ENCODE measurements at regions not wholly inside any gene's neighbourhood (a gene's known extent, or its start where the extent isn't known, plus 50 kb on each side); places are given as distances from the start of the nearest gene placed in this dataset.

DNA sequence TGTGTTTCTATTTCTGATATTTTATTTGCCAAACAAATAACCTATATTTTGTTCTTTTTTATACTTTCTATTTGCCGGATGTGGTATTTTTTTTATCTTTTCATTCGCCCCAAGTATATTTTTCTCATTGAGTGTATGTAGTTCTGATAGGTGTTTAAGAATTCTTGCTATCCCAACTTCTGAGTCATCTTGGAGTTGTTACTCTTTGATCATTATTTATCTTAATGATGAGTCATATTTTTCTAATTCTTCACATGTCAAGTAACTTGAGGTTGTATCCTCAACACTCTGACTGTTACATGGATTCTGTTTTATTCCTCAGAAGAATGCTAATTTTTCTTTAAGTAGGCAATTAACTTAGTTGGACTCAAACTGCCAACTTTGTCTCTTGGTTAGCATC lies 498.1 kb downstream of the TLE1 start:
- no peak for DNase-seq
- in situ Hi-C loops (cut with HindIII; ENCODE audit: low pct_ligation_motif_present, low pct_unique_long_range_greater_than_20kb, low sequenced_read_pairs), result no loop called here

DNA sequence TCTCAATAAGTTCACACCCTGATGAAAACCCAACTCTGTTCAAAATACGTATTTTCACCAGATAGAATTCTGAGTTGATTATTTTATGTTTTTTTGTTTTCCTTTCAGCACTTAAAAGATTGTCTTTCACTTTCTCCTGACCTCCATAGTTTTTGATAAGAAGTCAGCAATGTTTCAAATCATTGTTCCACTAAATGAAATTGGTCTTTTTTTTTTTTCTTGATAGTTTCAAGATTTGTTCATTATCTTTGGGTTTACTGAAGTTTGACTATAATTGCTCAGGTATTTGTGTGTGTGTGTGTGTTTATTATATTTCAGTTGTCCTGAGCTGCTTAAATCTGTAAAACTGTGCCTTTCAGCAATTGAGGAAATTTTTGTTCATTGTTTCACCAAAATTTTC lies 498.7 kb downstream of the TLE1 start:
- in situ Hi-C loops (cut with HindIII; ENCODE audit: low pct_ligation_motif_present, low pct_unique_long_range_greater_than_20kb, low sequenced_read_pairs), result no loop called here
- no peak for DNase-seq

DNA sequence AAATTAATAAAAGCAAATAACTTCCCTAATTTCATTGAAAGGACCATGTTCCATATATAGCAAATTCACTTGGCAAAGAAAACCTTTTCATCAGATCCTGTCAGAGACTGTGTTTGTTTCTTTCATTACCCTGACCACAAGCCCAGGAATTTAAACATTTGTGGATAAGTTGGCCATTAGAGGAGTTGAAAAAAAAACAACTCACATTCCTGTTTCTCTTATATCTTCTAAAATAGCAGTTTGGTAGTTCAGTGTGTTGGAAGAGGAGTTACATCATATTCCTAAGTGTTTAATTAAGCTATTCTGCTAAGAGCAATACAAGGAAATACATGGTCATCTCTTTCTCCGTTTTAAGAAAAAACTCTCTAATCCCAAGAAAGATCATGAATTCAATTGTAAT lies 505.6 kb downstream of the TLE1 start:
- no peak for DNase-seq
- in situ Hi-C loops (cut with HindIII; ENCODE audit: low pct_ligation_motif_present, low pct_unique_long_range_greater_than_20kb, low sequenced_read_pairs), result no loop called here

DNA sequence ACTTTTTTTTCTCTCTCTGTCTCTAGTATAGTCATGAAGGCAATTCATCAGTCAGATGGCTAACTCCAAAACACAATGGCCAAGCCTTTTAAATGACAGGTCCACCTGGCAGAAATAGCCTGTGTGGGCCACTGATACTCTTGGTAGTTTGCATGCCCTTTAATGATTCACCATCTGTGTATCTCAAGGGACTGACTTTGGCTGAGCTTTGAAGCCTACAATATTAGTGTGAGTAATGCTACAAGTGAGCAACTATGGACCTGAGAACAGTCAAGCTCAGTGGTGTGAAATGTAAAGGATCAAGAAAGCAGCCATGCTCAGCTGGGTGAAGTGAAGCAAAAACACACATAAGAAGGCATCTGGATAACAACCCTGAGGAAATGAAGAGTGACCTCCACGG lies 506.9 kb downstream of the TLE1 start:
- DNase-seq, result peak; percentile 45
- in situ Hi-C loops (cut with HindIII; ENCODE audit: low pct_ligation_motif_present, low pct_unique_long_range_greater_than_20kb, low sequenced_read_pairs), result no loop called here

DNA sequence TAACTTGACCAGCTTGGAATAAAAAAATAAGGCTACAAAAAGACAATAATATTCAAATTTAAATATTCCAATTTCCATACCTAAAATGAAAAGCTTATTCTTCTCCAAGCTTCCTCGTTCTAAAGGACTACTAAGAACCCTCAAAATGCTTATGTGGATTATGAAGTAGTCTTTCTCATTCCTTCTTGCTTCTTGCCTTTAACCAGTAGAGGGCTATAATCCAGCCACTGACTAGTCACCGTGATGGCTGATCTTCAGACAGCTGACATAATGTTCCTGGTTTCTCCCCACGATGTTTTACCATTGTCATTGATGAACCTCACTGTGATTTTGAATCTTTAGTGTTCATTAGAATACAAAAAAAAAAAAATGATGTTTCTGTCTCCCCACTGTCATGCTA lies 515.3 kb downstream of the TLE1 start:
- DNase-seq, result peak; percentile 1
- in situ Hi-C loops (cut with HindIII; ENCODE audit: low pct_ligation_motif_present, low pct_unique_long_range_greater_than_20kb, low sequenced_read_pairs), result no loop called here

DNA sequence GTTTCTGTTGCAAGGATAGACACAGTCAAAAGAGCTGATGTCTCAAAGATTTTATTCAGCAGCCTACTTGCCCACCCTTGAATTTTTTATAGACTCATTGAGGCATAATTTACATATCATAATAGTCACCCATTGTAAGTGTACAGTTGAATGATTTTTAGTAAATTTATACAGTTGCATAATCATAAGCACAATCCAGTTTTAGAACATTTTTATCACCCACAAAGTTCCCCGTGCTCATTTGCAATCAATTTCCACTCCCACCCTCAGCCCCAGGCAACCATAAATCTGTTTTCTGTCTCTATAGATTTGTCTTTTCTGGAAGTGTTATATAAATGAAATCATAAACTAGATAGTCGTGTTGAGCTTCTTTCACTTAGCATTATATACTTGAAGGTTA lies 517.7 kb downstream of the TLE1 start:
- DNase-seq, result no peak
- in situ Hi-C loops (cut with HindIII; ENCODE audit: low pct_ligation_motif_present, low pct_unique_long_range_greater_than_20kb, low sequenced_read_pairs), result no loop called here

DNA sequence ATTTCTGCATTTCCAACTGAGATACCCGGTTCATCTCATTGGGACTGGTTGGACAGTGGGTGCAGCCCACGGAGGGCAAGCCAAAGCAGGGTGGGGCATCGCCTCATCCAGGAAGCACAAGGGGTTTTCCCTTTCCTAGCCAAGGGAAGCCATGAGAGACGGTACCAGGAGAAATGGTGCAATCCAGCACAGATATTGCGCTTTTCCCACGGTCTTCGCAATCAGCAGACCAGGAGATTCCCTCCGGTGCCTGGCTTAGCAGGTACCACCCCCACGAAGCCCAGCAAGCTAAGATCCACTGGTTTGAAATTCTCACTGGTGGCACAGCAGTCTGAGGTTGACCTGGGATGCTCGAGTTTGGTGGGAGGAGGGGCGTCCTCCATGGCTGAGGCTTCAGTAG lies 527.0 kb downstream of the TLE1 start:
- in situ Hi-C loops (cut with HindIII; ENCODE audit: low pct_ligation_motif_present, low pct_unique_long_range_greater_than_20kb, low sequenced_read_pairs), result no loop called here

DNA sequence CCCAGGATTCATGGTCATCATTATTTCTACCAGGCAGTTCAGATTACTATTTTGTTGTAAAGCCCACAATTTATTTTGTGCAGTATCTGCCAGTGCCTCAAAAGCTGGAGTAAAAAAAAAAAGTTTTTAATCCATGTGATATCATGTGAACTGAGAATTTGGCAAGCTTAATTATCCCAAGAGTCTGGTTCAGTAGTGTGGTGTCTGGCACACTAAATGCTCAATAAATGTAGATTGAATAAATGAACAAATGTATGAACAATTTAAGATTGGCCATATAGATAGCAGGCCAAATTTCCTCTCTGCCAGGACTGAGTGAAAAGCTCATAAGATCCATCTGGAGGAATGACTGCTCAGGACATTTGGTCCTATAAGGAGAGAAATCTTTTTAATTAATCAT lies 533.0 kb downstream of the TLE1 start:
- no peak for DNase-seq
- in situ Hi-C loops (cut with HindIII; ENCODE audit: low pct_ligation_motif_present, low pct_unique_long_range_greater_than_20kb, low sequenced_read_pairs), result no loop called here

More for the DNA sequence above, 527.0 kb downstream of the TLE1 start:
- DNase-seq, result no peak

DNA sequence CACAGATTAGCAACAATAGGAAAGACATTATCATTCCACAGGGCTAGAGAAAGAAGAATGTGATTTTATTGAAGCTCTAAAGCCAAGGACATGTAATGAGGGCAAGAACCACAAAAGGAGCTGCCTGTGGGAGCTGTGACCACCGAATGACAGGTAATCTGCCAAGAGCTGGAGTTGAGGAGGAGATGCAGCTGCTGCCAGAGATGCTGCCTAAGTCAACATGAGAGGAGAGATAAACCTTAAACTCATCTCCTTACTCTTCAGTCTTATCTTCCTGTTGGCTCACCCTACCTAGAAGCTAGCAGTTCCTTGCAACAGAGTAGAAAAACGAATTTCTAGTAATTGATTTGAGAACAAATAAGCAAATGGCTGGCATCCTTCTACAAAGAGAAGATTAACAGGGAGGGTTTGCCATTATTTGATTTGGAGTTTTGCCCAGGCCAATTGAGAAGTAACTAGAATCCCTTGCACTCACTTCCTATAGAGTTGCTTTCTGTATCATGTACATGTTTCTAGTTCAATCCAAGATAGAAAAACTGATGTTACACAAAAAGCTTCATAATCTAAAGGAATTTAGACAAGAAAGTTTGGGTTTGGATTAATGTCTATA lies 539.2 kb downstream of the TLE1 start:
- in situ Hi-C loops (cut with HindIII; ENCODE audit: low pct_ligation_motif_present, low pct_unique_long_range_greater_than_20kb, low sequenced_read_pairs), result no loop called here
- no peak for DNase-seq

DNA sequence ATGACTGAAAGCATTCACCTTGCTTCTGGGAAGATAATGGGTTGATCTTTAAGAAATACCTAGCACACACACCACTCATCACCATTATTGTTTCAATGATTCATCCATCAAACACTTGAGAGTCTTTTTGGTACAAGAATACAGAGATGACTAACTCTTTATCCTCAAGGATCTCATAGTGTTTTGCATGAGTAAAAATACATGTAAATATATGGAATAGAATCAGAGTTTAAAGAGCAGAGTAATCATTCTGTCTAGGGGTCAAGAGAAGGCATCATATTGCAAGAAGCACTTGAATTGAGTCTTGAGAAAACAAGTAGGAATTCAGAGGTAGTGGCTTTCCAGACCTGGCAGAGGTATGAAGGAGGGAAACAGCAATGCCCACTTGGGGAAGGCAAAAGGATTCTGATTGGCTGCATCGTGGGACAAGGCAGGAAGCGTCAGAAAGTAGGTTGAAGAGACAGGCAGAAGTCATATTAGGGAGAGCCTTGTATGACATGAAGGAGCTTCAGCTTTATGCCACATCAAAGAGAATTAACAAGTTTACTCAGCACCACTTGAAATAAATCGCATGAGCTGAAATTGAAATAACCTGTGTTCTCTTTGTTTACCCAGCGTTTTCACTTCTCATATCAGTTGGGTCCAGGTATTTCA lies 542.5 kb downstream of the TLE1 start:
- DNase-seq, result no peak
- in situ Hi-C loops (cut with HindIII; ENCODE audit: low pct_ligation_motif_present, low pct_unique_long_range_greater_than_20kb, low sequenced_read_pairs), result no loop called here

DNA sequence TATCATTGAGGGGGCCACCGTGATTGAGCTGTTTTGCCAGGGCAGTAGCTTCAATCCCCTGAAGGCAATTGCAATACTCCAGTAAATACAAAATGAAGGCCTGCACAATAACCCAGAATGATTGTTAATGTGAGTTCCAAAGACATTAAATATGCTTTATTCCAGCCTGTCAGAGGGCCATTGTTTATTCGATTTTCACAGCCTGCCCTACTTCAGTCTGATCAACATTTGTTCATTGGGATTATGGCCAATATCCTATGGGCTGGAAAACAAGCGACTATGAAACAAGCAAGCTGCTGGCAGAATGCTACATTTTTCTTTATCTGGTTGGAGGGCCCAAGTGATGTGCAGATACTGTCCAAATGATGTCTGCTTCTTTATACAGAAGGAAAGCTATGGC lies 543.1 kb downstream of the TLE1 start:
- DNase-seq, result no peak
- in situ Hi-C loops (cut with HindIII; ENCODE audit: low pct_ligation_motif_present, low pct_unique_long_range_greater_than_20kb, low sequenced_read_pairs), result no loop called here

DNA sequence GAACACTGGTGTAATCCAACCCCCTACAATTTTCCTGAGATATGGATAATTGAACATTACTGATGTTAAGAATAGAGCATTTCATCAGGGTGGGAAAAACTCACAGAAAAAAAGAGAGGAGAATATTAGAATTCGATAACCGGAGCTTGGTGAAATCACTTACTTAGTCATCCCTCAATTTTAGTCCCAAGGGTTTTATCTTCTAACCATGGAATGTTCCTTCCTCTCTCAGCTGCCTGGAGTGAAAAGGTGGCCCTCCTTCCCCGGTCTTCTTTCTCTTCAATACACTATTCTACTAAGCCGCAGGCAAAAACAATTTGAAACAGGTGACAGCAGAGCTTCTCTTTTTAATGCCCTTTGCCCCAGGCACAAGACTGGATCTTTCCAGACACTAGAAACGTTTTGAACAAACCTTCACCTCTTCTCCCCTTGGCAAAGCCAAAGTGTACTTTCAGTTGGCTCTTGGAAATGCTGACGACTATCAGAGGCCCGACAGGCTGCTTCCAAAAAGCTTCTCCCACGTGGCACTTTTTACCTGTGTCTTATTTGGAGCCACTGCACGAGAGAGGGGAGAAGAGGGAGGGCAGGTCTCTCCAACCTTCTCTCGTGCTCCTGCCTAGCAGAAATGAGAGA lies 543.9 kb downstream of the TLE1 start:
- no peak for DNase-seq
- in situ Hi-C loops (cut with HindIII; ENCODE audit: low pct_ligation_motif_present, low pct_unique_long_range_greater_than_20kb, low sequenced_read_pairs), result no loop called here

DNA sequence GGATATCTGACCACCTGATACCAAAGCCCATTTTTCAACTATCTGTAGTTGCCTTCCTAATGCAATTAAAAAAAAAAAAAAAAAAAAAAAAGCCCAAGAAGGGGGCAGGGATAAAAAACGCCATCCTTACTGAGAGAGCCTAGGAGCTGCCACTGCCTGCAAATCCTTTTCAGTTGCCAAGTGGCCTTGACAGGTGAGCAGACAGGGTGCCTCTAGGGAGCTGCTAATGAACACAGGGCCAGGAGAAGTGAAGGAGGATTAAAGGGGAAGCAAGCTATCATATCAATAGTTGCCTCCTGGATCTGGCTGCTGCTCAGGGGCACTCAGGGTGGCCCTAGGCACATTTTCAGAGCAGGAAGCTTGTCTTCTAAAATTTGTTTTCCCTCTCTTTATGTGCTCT lies 547.4 kb downstream of the TLE1 start:
- no peak for DNase-seq
- in situ Hi-C loops (cut with HindIII; ENCODE audit: low pct_ligation_motif_present, low pct_unique_long_range_greater_than_20kb, low sequenced_read_pairs), result no loop called here

DNA sequence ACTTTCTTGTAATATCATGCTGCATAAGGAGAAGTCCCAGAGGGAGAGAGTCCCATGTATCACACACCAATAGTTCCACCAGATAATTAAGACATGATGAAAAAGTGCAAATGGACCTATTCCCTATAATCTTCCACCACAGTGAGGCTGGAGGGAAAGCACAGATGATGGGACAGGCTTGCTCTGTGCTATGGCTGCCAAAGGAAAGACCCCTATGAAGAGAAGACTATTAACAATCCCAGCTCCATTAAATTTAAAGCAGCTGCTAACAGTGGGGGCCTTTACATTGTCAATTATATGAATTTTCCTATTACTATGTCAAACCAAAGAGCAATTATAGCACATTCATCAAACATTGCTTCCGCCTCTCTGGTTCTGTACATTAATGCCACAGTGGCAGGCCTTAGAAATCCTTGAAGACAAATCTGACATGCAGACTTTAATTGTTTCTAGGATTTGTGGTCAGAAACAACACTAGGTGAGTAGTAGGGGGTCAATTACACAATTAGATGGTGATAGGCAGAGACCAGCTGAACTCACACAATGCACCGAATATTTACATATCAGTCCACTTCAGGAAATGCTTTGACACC lies 551.3 kb downstream of the TLE1 start:
- in situ Hi-C loops (cut with HindIII; ENCODE audit: low pct_ligation_motif_present, low pct_unique_long_range_greater_than_20kb, low sequenced_read_pairs), result no loop called here

DNA sequence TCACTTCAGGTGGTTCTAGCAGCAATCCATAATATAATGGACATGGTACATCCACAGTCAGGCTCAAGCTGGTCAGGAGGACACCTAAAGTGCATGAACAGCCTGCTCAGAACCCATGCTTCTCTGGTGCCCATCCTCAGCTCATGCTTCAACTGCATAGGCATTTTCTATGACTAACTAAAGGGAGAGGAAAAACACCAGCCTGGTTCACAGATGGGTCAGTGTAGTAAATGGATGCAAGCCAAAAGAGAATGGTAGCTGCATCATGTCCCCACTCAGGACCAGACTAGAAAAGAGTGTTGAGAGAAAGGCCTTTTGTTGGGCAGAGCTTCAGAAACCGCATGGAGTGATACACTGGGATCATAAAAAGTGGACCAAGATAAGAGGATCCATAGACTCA lies 556.6 kb downstream of the TLE1 start:
- in situ Hi-C loops (cut with HindIII; ENCODE audit: low pct_ligation_motif_present, low pct_unique_long_range_greater_than_20kb, low sequenced_read_pairs), result no loop called here
- no peak for DNase-seq

More for the DNA sequence above, 551.3 kb downstream of the TLE1 start:
- DNase-seq, result no peak

DNA sequence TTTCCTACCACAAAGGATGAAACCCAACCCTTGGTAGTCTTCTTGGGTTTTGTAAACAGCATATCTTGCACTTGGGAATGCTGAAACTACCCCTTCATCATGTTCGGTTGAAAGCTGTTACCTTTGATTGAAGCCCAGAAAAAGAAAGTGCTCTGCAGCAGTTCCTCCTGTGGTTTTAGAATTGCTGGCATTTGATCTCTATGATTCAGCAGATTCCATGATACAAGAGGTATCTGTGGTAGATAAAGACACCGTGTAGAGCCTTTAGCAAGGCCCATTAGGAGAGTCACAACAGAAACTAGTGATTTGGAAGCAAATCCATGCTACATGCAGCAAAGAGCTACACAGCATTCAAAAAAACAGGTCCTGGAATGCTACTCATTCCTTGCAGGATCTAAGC lies 557.0 kb downstream of the TLE1 start:
- DNase-seq, result no peak
- in situ Hi-C loops (cut with HindIII; ENCODE audit: low pct_ligation_motif_present, low pct_unique_long_range_greater_than_20kb, low sequenced_read_pairs), result no loop called here

DNA sequence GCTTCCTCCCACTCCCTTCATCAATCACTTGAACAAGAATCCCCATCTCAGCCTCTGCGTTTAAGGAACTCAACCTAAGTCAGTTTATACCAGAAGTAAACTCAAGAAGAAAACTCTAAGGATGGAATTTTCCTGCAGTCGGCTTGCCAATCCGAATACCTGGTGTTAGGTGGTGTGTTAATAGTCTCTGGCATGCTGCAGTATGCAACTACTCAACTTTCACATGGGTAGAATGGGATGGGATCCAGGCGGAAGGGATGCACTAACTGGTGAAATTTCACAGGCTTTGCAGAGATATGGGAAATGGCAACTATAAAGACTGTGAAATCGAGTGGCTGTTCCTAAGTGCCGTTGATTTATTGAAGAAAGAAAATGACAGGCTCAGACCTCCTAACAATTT lies 560.6 kb downstream of the TLE1 start:
- DNase-seq, result no peak
- in situ Hi-C loops (cut with HindIII; ENCODE audit: low pct_ligation_motif_present, low pct_unique_long_range_greater_than_20kb, low sequenced_read_pairs), result no loop called here

DNA sequence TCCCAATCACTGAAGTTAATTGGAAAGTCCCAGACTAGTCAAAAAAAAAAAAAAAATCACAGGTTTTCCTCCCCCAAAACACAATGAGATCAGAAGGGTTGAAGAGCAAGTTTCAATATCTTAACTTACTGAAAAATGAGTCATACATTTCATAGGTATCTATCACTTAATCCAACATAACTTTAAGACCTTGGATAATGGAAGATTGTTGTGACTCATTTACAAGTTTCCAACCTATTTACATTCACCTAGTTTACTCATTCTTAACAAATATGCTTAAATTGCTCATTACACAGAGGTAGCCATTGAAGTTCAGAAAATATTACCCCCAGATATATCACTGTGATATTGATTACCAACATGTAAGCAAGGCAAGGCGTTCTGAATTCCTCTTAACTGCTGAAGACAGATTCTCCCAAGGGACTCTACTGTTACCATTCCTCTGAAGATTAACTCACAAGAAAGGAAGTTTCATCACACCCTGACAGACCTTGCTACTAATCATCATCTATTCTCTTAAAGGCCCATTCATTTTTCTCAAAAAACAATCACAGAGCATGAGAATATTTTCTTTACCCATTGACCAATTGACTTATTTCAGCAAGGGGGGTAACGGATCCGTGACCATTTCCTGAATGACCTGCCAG lies 563.8 kb downstream of the TLE1 start:
- in situ Hi-C loops (cut with HindIII; ENCODE audit: low pct_ligation_motif_present, low pct_unique_long_range_greater_than_20kb, low sequenced_read_pairs), result no loop called here
- no peak for DNase-seq

DNA sequence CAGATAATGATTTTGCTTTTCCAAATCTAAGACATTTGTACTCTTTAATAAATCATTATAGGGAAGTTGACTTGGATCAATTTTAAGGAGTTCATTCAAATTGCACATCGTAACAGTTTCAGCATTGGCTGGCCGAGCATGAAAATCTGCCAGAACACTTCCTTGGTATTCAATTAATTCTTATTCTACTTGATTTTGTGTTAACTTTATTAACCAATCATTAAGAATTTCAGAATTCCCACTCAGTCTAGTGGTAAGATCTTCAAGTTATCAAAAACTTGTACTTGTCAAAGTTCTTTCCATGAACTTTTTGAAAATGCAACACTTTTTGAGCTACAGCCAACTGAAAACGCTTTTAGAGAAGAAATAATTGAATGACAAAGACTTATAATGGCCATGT lies 565.8 kb downstream of the TLE1 start:
- DNase-seq, result no peak
- in situ Hi-C loops (cut with HindIII; ENCODE audit: low pct_ligation_motif_present, low pct_unique_long_range_greater_than_20kb, low sequenced_read_pairs), result no loop called here
